Common myeloid progenitor, CD34-positive (primary cell): ENCODE measurements at regions not wholly inside any gene's neighbourhood (a gene's known extent, or its start where the extent isn't known, plus 50 kb on each side); places are given as distances from the start of the nearest gene placed in this dataset.
A peak's percentile ranks its signal among the peaks of the same experiment; 100 is the strongest.

Source experiments
- CTCF ChIA-PET: fragments of 350-600 bp; sonication (Branson Sonifier 250); formaldehyde crosslinking; loops from one replicate; lab custom pipeline; 2021; ENCODE audit warnings: antibody characterized with exemption; lab: Charles Lee
- POLR2A ChIA-PET: fragments of 350-600 bp; sonication (Branson Sonifier 250); formaldehyde crosslinking; loops from one replicate; lab custom pipeline; 2021; ENCODE audit warnings: antibody characterized with exemption; lab: Charles Lee
- DNase-seq, 3 donors: peaks; one replicate each; pipeline versions ENCODE4 v3.0.0 to v3.0.0-alpha.2; 2013
- H3K27ac ChIP-seq, 2 experiments: 1 replicate in 1 of 2; 2 replicates in 1 of 2; pipeline ENCODE4 v1.7.0; 2013; ENCODE audit warnings: inconsistent platforms in 2 of 2, low read length in 2 of 2, mild to moderate bottlenecking in 2 of 2, low read depth in 1 of 2, moderate library complexity in 1 of 2; ENCODE audit not compliant: severe bottlenecking in 2 of 2, insufficient read depth in 1 of 2, poor library complexity in 1 of 2
- H3K27me3 ChIP-seq, 5 experiments: replicated peaks in 2 of 5; 1 replicate in 3 of 5; 2 replicates in 2 of 5; pipeline versions ENCODE4 v1.6.1 to v1.7.0; 2013; ENCODE audit warnings: low read length in 4 of 5, mild to moderate bottlenecking in 2 of 5, moderate library complexity in 2 of 5, inconsistent platforms in 1 of 5; ENCODE audit not compliant: insufficient read depth in 5 of 5, control insufficient read depth in 4 of 5
- H3K36me3 ChIP-seq, 4 experiments: 1 replicate in 2 of 4; 2 replicates in 2 of 4; pipeline versions ENCODE4 v1.6.1 to v1.7.0; 2013; ENCODE audit warnings: low read length in 3 of 4, control low read depth in 1 of 4, mild to moderate bottlenecking in 1 of 4; ENCODE audit not compliant: control insufficient read depth in 4 of 4, insufficient read depth in 4 of 4
- H3K4me1 ChIP-seq, 4 experiments: 1 replicate in 3 of 4; 2 replicates in 1 of 4; pipeline versions ENCODE4 v1.6.1 to v1.7.1; 2013; ENCODE audit warnings: low read length in 3 of 4, mild to moderate bottlenecking in 3 of 4, control low read depth in 1 of 4, inconsistent platforms in 1 of 4, moderate library complexity in 1 of 4; ENCODE audit not compliant: control insufficient read depth in 4 of 4, insufficient read depth in 4 of 4; ENCODE audit errors: control extremely low read depth in 1 of 4
- H3K4me3 ChIP-seq, 7 experiments: 1 replicate in 4 of 7; 2 replicates in 3 of 7; pipeline versions ENCODE4 v1.5.1 to v1.7.0; 2013; ENCODE audit warnings: mild to moderate bottlenecking in 7 of 7, low read length in 6 of 7, moderate library complexity in 6 of 7, inconsistent platforms in 2 of 7, low read depth in 2 of 7, control low read depth in 1 of 7; ENCODE audit not compliant: insufficient read depth in 4 of 7, control insufficient read depth in 1 of 7; ENCODE audit errors: extremely low read depth in 1 of 7
- H3K9me3 ChIP-seq, 5 experiments: 1 replicate in 4 of 5; 2 replicates in 1 of 5; pipeline versions ENCODE4 v1.6.1 to v1.7.1; 2013; ENCODE audit warnings: low read length in 4 of 5, mild to moderate bottlenecking in 2 of 5, inconsistent platforms in 1 of 5, low read depth in 1 of 5, moderate library complexity in 1 of 5; ENCODE audit not compliant: control insufficient read depth in 4 of 5, insufficient read depth in 2 of 5; ENCODE audit errors: control extremely low read depth in 1 of 5
- WGBS: methylation state at CpG from one replicate; pipeline ENCODE4 v1.1.5; 2013; ENCODE audit not compliant: insufficient coverage; 5-methylcytosine and 5-hydroxymethylcytosine counted together

DNA sequence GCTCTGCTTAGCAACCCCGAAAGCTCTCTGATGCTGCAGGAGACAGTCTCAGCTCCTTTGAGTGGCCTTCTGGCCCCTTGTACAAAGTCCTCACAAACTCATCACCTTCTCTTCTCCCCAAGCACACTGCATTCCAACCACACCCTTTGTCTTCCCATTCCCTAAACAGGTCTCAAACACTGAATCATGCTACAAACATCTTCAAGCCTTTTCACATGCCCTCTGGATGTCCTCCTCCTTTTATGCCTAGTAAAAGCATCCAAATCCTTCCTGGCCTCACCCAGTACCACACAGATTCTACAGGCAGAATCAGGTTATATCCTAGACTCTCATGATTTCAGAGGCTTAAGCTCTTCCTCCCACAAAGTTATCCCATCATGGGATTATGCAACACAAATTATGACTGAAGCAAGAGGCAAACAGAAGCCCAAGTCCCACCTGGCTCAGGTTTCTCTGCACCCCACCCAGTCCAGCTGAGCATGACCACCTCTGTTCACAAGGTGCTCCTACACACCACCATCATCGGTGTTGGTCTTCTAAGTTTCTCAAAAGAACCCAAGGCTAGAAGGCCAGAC is 61.4 kb upstream of the PCED1B start:
- 71% methylated on average over 1 of the region's 2 CpGs for WGBS
- ChIA-PET POLR2A (no interaction called here), CTCF (no interaction called here)
- Histone ChIP-seq H3K36me3 (no peaks in the 10 kb centered on the region), H3K27me3 (no peaks in the 10 kb centered on the region), H3K4me1 (peaks cover 0 to 20% (median 0%) of the 10 kb centered on the region in 4 experiments), H3K27ac (no peak overlapping the region), H3K4me3 (no peak overlapping the region), H3K9me3 (peaks cover 0 to 6% (median 0%) of the 10 kb centered on the region in 5 experiments)
- no peak for DNase-seq

DNA sequence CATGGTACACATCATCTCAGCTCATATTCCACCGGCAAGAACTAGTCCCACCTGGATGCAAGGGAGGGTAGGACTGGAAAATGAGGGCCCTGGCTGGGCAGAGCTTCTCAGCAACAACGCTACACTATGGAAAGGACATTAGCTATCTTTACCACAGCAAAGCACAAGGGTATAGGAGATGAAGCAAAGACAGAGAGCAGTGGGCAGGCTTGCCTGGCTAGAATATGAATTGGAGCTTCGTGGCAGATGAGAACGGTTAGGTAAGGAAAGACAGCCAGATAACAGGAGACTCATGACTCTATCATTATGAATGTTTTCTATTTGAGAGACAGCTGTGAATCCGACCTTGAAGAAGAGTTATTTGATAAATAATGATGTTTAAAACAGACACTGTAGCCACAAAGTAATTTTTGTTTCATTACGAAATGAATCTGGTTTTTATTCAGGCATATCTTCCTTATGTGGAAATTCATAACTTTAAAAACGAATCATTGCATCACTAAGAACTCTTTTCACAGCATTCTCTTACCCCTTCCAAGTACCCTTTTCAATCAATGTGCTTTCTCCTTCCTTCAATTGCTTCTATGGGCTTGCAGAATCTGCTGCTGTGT is 59.1 kb upstream of the PCED1B start:
- ChIA-PET CTCF (interaction anchor here (0.7 to 4.8 kb wide), 11 partner anchors 9 to 892 kb away, joined by 3 to 23 read pairs (median 4); no protein-coding TSS in a partner anchor), POLR2A (no interaction called here)
- 95% methylated on average over 6 of the region's 7 CpGs for WGBS
- Histone ChIP-seq H3K27me3 (no peaks in the 10 kb centered on the region), H3K9me3 (peaks cover 0 to 6% (median 0%) of the 10 kb centered on the region in 5 experiments), H3K36me3 (no peaks in the 10 kb centered on the region), H3K4me3 (no peak overlapping the region), H3K4me1 (peaks cover 0 to 4% (median 0%) of the 10 kb centered on the region in 4 experiments), H3K27ac (no peak overlapping the region)
- no peak for DNase-seq

DNA sequence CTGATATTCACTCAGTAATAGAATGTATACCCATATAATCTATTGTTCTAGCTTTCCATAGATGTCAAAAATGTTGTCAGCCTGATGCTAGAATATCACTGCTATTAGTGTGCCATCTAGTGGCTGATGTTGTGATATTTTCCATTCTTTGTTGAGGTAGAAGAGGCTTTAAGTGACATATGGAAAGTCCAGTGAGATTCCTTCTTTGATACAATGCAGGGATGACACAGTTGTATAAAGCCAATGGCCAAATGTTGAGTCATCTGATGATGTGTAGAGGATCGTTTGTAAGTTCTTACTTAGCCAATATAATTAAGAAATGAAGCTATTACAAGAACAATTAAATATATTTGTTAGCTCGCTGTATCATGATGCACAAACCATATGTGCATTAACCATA is 58.1 kb upstream of the PCED1B start:
- no CpG with 5 or more reads among the region's 2 CpGs for WGBS

DNA sequence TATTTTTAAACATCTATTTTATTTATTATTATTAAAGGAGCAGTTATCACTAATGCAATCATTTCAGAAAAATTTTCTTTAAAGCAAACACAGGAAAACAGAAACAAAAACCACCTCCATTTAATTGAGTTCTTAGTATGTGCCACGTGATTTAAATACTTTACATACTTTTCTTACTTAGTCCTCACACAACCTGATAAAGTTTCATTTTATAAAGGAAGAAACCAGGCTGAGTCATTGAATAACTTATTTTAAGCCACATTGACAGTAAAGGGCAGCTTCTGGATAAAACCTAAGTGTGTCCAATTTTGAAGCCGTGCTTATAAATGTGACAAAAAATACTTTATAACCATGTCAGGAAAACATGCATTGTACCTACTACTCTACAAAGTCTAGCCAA is 57.1 kb upstream of the PCED1B start:
- DNase-seq, result no peak
- Histone ChIP-seq H3K4me3 (no peak overlapping the region), H3K36me3 (no peaks in the 10 kb centered on the region), H3K4me1 (no peaks in the 10 kb centered on the region), H3K27me3 (no peaks in the 10 kb centered on the region), H3K27ac (no peak overlapping the region), H3K9me3 (no peaks in the 10 kb centered on the region)
- CTCF ChIA-PET, result interaction anchor here (1.0 to 4.8 kb wide), 6 partner anchors 10 to 949 kb away, joined by 3 to 23 read pairs (median 5); no protein-coding TSS in a partner anchor
- POLR2A ChIA-PET, result no interaction called here
- WGBS, result 60% methylated on average over 1 of the region's 2 CpGs

More for the DNA sequence above, 58.1 kb upstream of the PCED1B start:
- ChIA-PET CTCF (interaction anchor here (0.7 to 4.8 kb wide), 18 partner anchors 10 to 1477 kb away, joined by 3 to 23 read pairs (median 3); no protein-coding TSS in a partner anchor), POLR2A (interaction anchor here (0.6 kb wide), 1 partner anchor 753 kb away, joined by 3 read pairs; the partner anchor contains the start of gene SLC38A1)
- no peaks in the 10 kb centered on the region for H3K27me3 ChIP-seq
- H3K4me3 ChIP-seq, result no peak overlapping the region
- no peaks in the 10 kb centered on the region for H3K36me3 ChIP-seq
- H3K9me3 ChIP-seq, result peaks cover 0 to 2% (median 0%) of the 10 kb centered on the region in 5 experiments
- H3K27ac ChIP-seq, result no peak overlapping the region
- peak; percentile 43 to 74 (median 71) for DNase-seq
- no peaks in the 10 kb centered on the region for H3K4me1 ChIP-seq

DNA sequence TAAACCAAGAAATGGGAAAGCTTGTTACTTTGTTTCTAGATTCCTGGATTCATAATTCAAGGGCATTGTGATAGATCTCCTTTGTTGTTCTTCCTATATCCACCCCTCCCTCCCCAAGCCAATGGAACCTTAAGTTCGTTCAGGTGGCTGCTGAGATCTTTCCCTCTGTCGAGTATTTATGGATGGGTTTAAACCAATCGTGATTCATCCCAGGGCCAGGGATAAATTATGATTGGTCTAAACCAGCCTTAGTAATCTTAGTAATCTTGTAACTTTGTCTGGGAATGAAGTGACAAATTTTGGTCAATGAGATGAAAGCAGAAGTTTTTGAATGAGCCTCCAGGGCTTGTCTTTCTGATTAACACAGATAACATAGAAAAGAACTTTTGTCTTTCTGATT is 56.1 kb upstream of the PCED1B start:
- CTCF ChIA-PET, result interaction anchor here (1.1 to 4.8 kb wide), 2 partner anchors 9 to 951 kb away, joined by 4 to 23 read pairs; no protein-coding TSS in a partner anchor
- no peak overlapping the region for H3K27ac ChIP-seq

DNA sequence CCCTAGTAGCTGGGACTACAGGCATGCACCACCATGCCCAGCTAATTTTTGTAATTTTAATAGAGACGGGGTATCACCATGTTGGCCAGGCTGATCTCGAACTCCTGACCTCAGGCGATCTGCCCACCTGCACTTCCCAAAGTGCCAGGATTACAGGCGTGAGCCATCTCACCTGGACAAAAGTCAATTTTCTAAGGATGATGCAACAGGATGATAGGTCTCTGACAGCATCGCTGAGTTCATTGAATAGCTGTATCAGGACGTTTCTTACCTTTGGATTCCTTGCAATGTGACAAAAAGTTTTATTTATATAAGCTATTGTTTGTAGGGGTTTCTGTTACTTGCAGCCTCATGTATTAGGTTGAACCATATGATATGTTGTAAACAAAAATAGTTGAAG is 55.5 kb upstream of the PCED1B start:
- no peak overlapping the region for H3K4me3 ChIP-seq
- CTCF ChIA-PET, result interaction anchor here (1.1 to 1.4 kb wide), 3 partner anchors 10 to 952 kb away, joined by 3 to 5 read pairs (median 4); no protein-coding TSS in a partner anchor
- H3K9me3 ChIP-seq, result no peaks in the 10 kb centered on the region
- 100% methylated on average over 4 of the region's 6 CpGs for WGBS
- H3K27me3 ChIP-seq, result no peaks in the 10 kb centered on the region
- no peak overlapping the region for H3K27ac ChIP-seq
- POLR2A ChIA-PET, result no interaction called here
- H3K4me1 ChIP-seq, result no peaks in the 10 kb centered on the region
- no peaks in the 10 kb centered on the region for H3K36me3 ChIP-seq
- no peak for DNase-seq

More for the DNA sequence above, 56.1 kb upstream of the PCED1B start:
- Histone ChIP-seq H3K9me3 (no peaks in the 10 kb centered on the region), H3K27me3 (no peaks in the 10 kb centered on the region), H3K36me3 (no peaks in the 10 kb centered on the region), H3K4me3 (no peak overlapping the region), H3K4me1 (no peaks in the 10 kb centered on the region)
- POLR2A ChIA-PET, result interaction anchor here (0.6 kb wide), 1 partner anchor 44 kb away, joined by 4 read pairs; no protein-coding TSS in a partner anchor
- WGBS, result 100% methylated on average over 2 of the region's 3 CpGs
- no peak for DNase-seq

DNA sequence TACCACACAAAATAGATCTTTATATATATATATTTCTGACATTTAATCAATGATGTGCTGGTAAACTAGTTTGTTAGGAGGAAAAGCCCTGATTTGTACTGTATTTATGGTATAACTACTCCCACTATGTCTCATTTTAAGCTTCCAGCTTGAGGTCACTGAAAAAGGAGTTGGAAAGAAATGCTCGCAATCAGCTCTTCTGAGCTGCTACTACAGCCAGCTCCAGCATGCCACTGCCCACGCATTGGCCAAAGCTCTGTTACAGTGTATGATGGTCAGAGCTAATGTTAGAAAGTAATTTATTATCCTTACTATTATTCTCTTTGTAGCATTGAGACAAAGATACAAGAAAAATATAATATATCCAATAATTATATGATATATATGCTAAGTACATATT is 55.0 kb upstream of the PCED1B start:
- DNase-seq, result no peak
- ChIA-PET CTCF (interaction anchor here (1.1 to 1.4 kb wide), 4 partner anchors 10 to 952 kb away, joined by 3 to 5 read pairs (median 4); no protein-coding TSS in a partner anchor), POLR2A (no interaction called here)
- no CpG with 5 or more reads among the region's 2 CpGs for WGBS
- Histone ChIP-seq H3K4me3 (no peak overlapping the region), H3K36me3 (no peaks in the 10 kb centered on the region), H3K9me3 (no peaks in the 10 kb centered on the region), H3K27ac (no peak overlapping the region), H3K27me3 (no peaks in the 10 kb centered on the region), H3K4me1 (no peaks in the 10 kb centered on the region)
